KMS-11 (cell line): ENCODE measurements at regions not wholly inside any gene's neighbourhood (a gene's known extent, or its start where the extent isn't known, plus 50 kb on each side); places are given as distances from the start of the nearest gene placed in this dataset.

Source experiments
- H2AFZ ChIP-seq: fragments of 200-600 bp; sonication (generic); 2 replicates; pipeline ENCODE4 v1.6.1; 2016; ENCODE audit warnings: antibody characterized with exemption, mixed run types, low read depth
- H3K27ac ChIP-seq: fragments of 200-600 bp; sonication (generic); 2 replicates; pipeline ENCODE4 v1.6.1; 2016; ENCODE audit warnings: mild to moderate bottlenecking, mixed run types
- H3K27me3 ChIP-seq: fragments of 200-600 bp; sonication (generic); 2 replicates; pipeline ENCODE4 v1.6.1; 2017; ENCODE audit warnings: mild to moderate bottlenecking, low read depth, mixed run types, moderate library complexity; ENCODE audit not compliant: insufficient read depth
- H3K36me3 ChIP-seq: fragments of 200-600 bp; sonication (generic); 2 replicates; pipeline ENCODE4 v1.6.1; 2017; ENCODE audit warnings: mild to moderate bottlenecking, mixed run types; ENCODE audit not compliant: insufficient read depth
- H3K4me1 ChIP-seq: fragments of 200-600 bp; sonication (generic); 2 replicates; pipeline ENCODE4 v1.6.1; 2016; ENCODE audit warnings: mild to moderate bottlenecking, low read depth, mixed run types; ENCODE audit not compliant: poor library complexity, severe bottlenecking
- H3K4me2 ChIP-seq: fragments of 200-600 bp; sonication (generic); 2 replicates; pipeline ENCODE4 v1.7.0; 2016; ENCODE audit warnings: mild to moderate bottlenecking, mixed run types
- H3K4me3 ChIP-seq: fragments of 200-600 bp; sonication (generic); IDR thresholded peaks from 2 replicates; pipeline ENCODE4 v1.6.1; 2017; ENCODE audit warnings: low read depth, low read length, mixed read lengths; ENCODE audit not compliant: insufficient read depth
- H3K79me2 ChIP-seq: fragments of 200-600 bp; sonication (generic); 2 replicates; pipeline ENCODE4 v1.6.1; 2016; ENCODE audit warnings: low read depth, mixed run types; ENCODE audit not compliant: insufficient read depth
- H3K9ac ChIP-seq: fragments of 200-600 bp; sonication (generic); 2 replicates; pipeline ENCODE4 v1.6.1; 2016; ENCODE audit warnings: mild to moderate bottlenecking, mixed run types
- H4K20me1 ChIP-seq: fragments of 200-600 bp; sonication (generic); 2 replicates; pipeline ENCODE4 v1.6.1; 2016; ENCODE audit warnings: mild to moderate bottlenecking, mixed run types; ENCODE audit not compliant: insufficient read depth
- CTCF ChIP-seq: fragments of 200-600 bp; sonication (generic); conservative IDR thresholded peaks from 2 replicates; pipeline ENCODE4 v1.6.1; 2017; ENCODE audit warnings: low read depth, mild to moderate bottlenecking, antibody characterized with exemption, low read length, moderate library complexity, mixed read lengths

GRCh38 chr5:74478328-74478727 lies 162.2 kb downstream of the ENC1 start:
- Histone ChIP-seq H2AFZ (no peak overlapping the region), H4K20me1 (no peaks in the 10 kb centered on the region), H3K4me3 (no peak overlapping the region), H3K9ac (no peak overlapping the region), H3K27me3 (no peaks in the 10 kb centered on the region), H3K36me3 (no peaks in the 10 kb centered on the region), H3K79me2 (no peaks in the 10 kb centered on the region), H3K4me2 (no peak overlapping the region), H3K4me1 (no peaks in the 10 kb centered on the region), H3K27ac (no peak overlapping the region)
- TF ChIP-seq CTCF = no peak

- Histone ChIP-seq H3K4me1 (no peaks in the 10 kb centered on the region), H3K4me3 (no peak overlapping the region), H3K27ac (no peak overlapping the region), H3K27me3 (no peaks in the 10 kb centered on the region), H3K79me2 (no peaks in the 10 kb centered on the region), H3K4me2 (no peak overlapping the region), H3K36me3 (no peaks in the 10 kb centered on the region), H3K9ac (no peak overlapping the region), H4K20me1 (no peaks in the 10 kb centered on the region), H2AFZ (no peak overlapping the region)
- TF ChIP-seq CTCF = no peak
These were observed 162.8 kb downstream of the ENC1 start for GRCh38 chr5:74477761-74478160.

GRCh38 chr5:74476819-74477453 lies 163.6 kb downstream of the ENC1 start:
- Histone ChIP-seq H3K4me2 (no peak overlapping the region), H3K27ac (no peak overlapping the region), H2AFZ (no peak overlapping the region), H3K9ac (no peak overlapping the region), H3K79me2 (no peaks in the 10 kb centered on the region), H3K4me3 (no peak overlapping the region), H3K36me3 (no peaks in the 10 kb centered on the region), H3K27me3 (no peaks in the 10 kb centered on the region), H4K20me1 (no peaks in the 10 kb centered on the region), H3K4me1 (no peaks in the 10 kb centered on the region)
- TF ChIP-seq CTCF = no peak

- H3K9ac ChIP-seq = no peak overlapping the region
- H3K79me2 ChIP-seq = no peaks in the 10 kb centered on the region
- H3K4me2 ChIP-seq = no peak overlapping the region
These were observed 164.3 kb downstream of the ENC1 start for GRCh38 chr5:74476046-74476818.

More at GRCh38 chr5:74476046-74476818, 164.3 kb downstream of the ENC1 start:
- no peaks in the 10 kb centered on the region for H3K27me3 ChIP-seq
- H3K27ac ChIP-seq = no peak overlapping the region
- H4K20me1 ChIP-seq = no peaks in the 10 kb centered on the region
- no peak overlapping the region for H2AFZ ChIP-seq
- H3K4me1 ChIP-seq = no peaks in the 10 kb centered on the region
- no peaks in the 10 kb centered on the region for H3K36me3 ChIP-seq
- no peak for TF ChIP-seq CTCF
- no peak overlapping the region for H3K4me3 ChIP-seq
